ENCODE measurements at regions not wholly inside any gene's neighbourhood (a gene's known extent, or its start where the extent isn't known, plus 50 kb on each side); places are given as distances from the start of the nearest gene placed in this dataset.
"Not testable (repeated sequence)": the region's sequence is repeated elsewhere in the genome, so short reads cannot be mapped to it uniquely, and the experiment has no call there.

GRCh38 chr12:84502180-84502860 lies 410.3 kb downstream of the SLC6A15 start:
- no peak for DNase-seq

- DNase-seq = no peak
These were observed 414.8 kb downstream of the SLC6A15 start for GRCh38 chr12:84497819-84498218.

GRCh38 chr12:84495711-84496110 lies 416.9 kb downstream of the SLC6A15 start:
- no peak for DNase-seq

- DNase-seq = no peak
These were observed 420.2 kb downstream of the SLC6A15 start for GRCh38 chr12:84492351-84492883.

- no peak for DNase-seq
These were observed 427.8 kb downstream of the SLC6A15 start for GRCh38 chr12:84484798-84485197.

GRCh38 chr12:84480803-84481202 lies 431.8 kb downstream of the SLC6A15 start:
- no peak for DNase-seq

- DNase-seq = no peak
These were observed 442.2 kb downstream of the SLC6A15 start for GRCh38 chr12:84470361-84470760.

GRCh38 chr12:84464616-84465015 lies 448.0 kb downstream of the SLC6A15 start:
- DNase-seq = peak; percentile 17

- DNase-seq = peak; percentile 63
These were observed 448.7 kb downstream of the SLC6A15 start for GRCh38 chr12:84463741-84464495.

GRCh38 chr12:84455598-84455997 lies 457.0 kb downstream of the SLC6A15 start:
- no peak for DNase-seq

GRCh38 chr12:84446478-84446877 lies 466.1 kb downstream of the SLC6A15 start:
- DNase-seq = not testable (repeated sequence)

- DNase-seq = no peak
These were observed 476.5 kb downstream of the SLC6A15 start for GRCh38 chr12:84436134-84436533.

- no peak for DNase-seq
These were observed 476.9 kb downstream of the SLC6A15 start for GRCh38 chr12:84435682-84436081.

- DNase-seq = no peak
These were observed 490.3 kb downstream of the SLC6A15 start for GRCh38 chr12:84422340-84422739.

GRCh38 chr12:84421103-84421502 lies 491.5 kb downstream of the SLC6A15 start:
- no peak for DNase-seq

GRCh38 chr12:84416626-84417025 lies 496.0 kb downstream of the SLC6A15 start:
- DNase-seq = no peak

- no peak for DNase-seq
These were observed 496.7 kb downstream of the SLC6A15 start for GRCh38 chr12:84415946-84416345.

GRCh38 chr12:84413656-84414055 lies 498.9 kb downstream of the SLC6A15 start:
- no peak for DNase-seq

- DNase-seq = no peak
These were observed 500.4 kb downstream of the SLC6A15 start for GRCh38 chr12:84412226-84412625.

GRCh38 chr12:84411031-84411430 lies 501.6 kb downstream of the SLC6A15 start:
- no peak for DNase-seq

- no peak for DNase-seq
These were observed 503.7 kb downstream of the SLC6A15 start for GRCh38 chr12:84408936-84409335.

GRCh38 chr12:84406720-84407119 lies 505.9 kb downstream of the SLC6A15 start:
- DNase-seq = not testable (repeated sequence)

GRCh38 chr12:84397846-84398245 lies 514.8 kb downstream of the SLC6A15 start:
- DNase-seq = peak; percentile 59
